GM18858 (cell line): ENCODE measurements at regions not wholly inside any gene's neighbourhood (a gene's known extent, or its start where the extent isn't known, plus 50 kb on each side); places are given as distances from the start of the nearest gene placed in this dataset.
A peak's percentile ranks its signal among the peaks of the same experiment; 100 is the strongest.

ENCODE experiments used
- ATAC-seq: cut with Tn5 transposase; IDR thresholded peaks from one replicate; pipeline ENCODE4 v1.9.1; 2021; ENCODE audit not compliant: unreplicated experiment

GRCh38 chr3:165457096-165457495 is 260.9 kb upstream of the SLITRK3 start:
- no peak for ATAC-seq

GRCh38 chr3:165455793-165456192 is 259.6 kb upstream of the SLITRK3 start:
- no peak for ATAC-seq

GRCh38 chr3:165455360-165455759 is 259.2 kb upstream of the SLITRK3 start:
- ATAC-seq: no peak

GRCh38 chr3:165451371-165452070 is 255.3 kb upstream of the SLITRK3 start:
- no peak for ATAC-seq

GRCh38 chr3:165446555-165446954 is 250.4 kb upstream of the SLITRK3 start:
- ATAC-seq: no peak

- ATAC-seq: no peak
Observed at GRCh38 chr3:165444745-165445144, 248.6 kb upstream of the SLITRK3 start.

GRCh38 chr3:165443664-165444063 is 247.5 kb upstream of the SLITRK3 start:
- no peak for ATAC-seq

- ATAC-seq: no peak
Observed at GRCh38 chr3:165442061-165442460, 245.9 kb upstream of the SLITRK3 start.

- peak; percentile 76 for ATAC-seq
Observed at GRCh38 chr3:165440380-165440779, 244.2 kb upstream of the SLITRK3 start.

GRCh38 chr3:165439765-165440164 is 243.6 kb upstream of the SLITRK3 start:
- ATAC-seq: no peak

GRCh38 chr3:165434516-165434915 is 238.3 kb upstream of the SLITRK3 start:
- no peak for ATAC-seq

GRCh38 chr3:165406425-165406824 is 210.2 kb upstream of the SLITRK3 start:
- no peak for ATAC-seq

- ATAC-seq: no peak
Observed at GRCh38 chr3:165404357-165405027, 208.3 kb upstream of the SLITRK3 start.

- no peak for ATAC-seq
Observed at GRCh38 chr3:165403666-165404065, 207.5 kb upstream of the SLITRK3 start.

GRCh38 chr3:165395188-165395587 is 199.0 kb upstream of the SLITRK3 start:
- no peak for ATAC-seq

- ATAC-seq: no peak
Observed at GRCh38 chr3:165393461-165393860, 197.3 kb upstream of the SLITRK3 start.

GRCh38 chr3:165390166-165390565 is 194.0 kb upstream of the SLITRK3 start:
- no peak for ATAC-seq

- no peak for ATAC-seq
Observed at GRCh38 chr3:165389653-165390052, 193.5 kb upstream of the SLITRK3 start.

GRCh38 chr3:165389064-165389463 is 192.9 kb upstream of the SLITRK3 start:
- no peak for ATAC-seq

GRCh38 chr3:165383381-165383780 is 187.2 kb upstream of the SLITRK3 start:
- no peak for ATAC-seq

- ATAC-seq: no peak
Observed at GRCh38 chr3:165382672-165383071, 186.5 kb upstream of the SLITRK3 start.

- no peak for ATAC-seq
Observed at GRCh38 chr3:165378761-165379160, 182.6 kb upstream of the SLITRK3 start.

GRCh38 chr3:165359005-165359404 is 162.8 kb upstream of the SLITRK3 start:
- ATAC-seq: no peak
